Gastrocnemius medialis (tissue), 4 donors: ENCODE measurements at regions not wholly inside any gene's neighbourhood (a gene's known extent, or its start where the extent isn't known, plus 50 kb on each side); places are given as distances from the start of the nearest gene placed in this dataset.

Experiments used
- ATAC-seq, 2 donors: fragments of 150-250 bp; one replicate each; pipeline ENCODE4 v1.9.1; 2016
- DNase-seq, 2 donors: peaks; one replicate each; pipeline ENCODE4 v3.0.0-alpha.2; 2019
- H3K27ac ChIP-seq, 4 donors: fragments of 200-600 bp; sonication (generic); 1 replicate in 1 of 4; 2 replicates in 3 of 4; pipeline ENCODE4 v1.5.1; 2016 to 2018; ENCODE audit warnings: mild to moderate bottlenecking in 2 of 4, moderate library complexity in 1 of 4
- H3K27me3 ChIP-seq, 3 donors: fragments of 200-600 bp; sonication (generic) in 2 of 3; 1 replicate in 1 of 3; 2 replicates in 2 of 3; pipeline versions ENCODE4 v1.5.1 to v1.6.0; 2016 to 2019; ENCODE audit warnings: mild to moderate bottlenecking in 1 of 3, moderate library complexity in 1 of 3
- H3K36me3 ChIP-seq, 2 donors: fragments of 200-600 bp; sonication (generic) in 1 of 2; one replicate each; pipeline ENCODE4 v1.5.1; 2017 to 2018
- H3K4me1 ChIP-seq, 2 donors: fragments of 200-600 bp; sonication (generic) in 1 of 2; one replicate each; pipeline ENCODE4 v1.5.1; 2016 to 2017; ENCODE audit warnings: mild to moderate bottlenecking in 2 of 2
- H3K4me3 ChIP-seq, 4 donors: fragments of 200-600 bp; sonication (generic) in 3 of 4; 1 replicate in 1 of 4; 2 replicates in 3 of 4; pipeline ENCODE4 v1.5.1; 2016 to 2019; ENCODE audit warnings: mild to moderate bottlenecking in 2 of 4
- H3K9me3 ChIP-seq, 3 donors: fragments of 200-600 bp; sonication (generic) in 2 of 3; 1 replicate in 1 of 3; 2 replicates in 2 of 3; pipeline ENCODE4 v1.5.1; 2016 to 2019
- POLR2A ChIP-seq, 2 donors: fragments of 450-650 bp; IDR thresholded peaks; one replicate each; pipeline ENCODE4 v1.6.1; 2017; ENCODE audit warnings: antibody characterized with exemption in 2 of 2, mild to moderate bottlenecking in 2 of 2, moderate library complexity in 2 of 2
- in situ Hi-C, 4 donors: fragments of 200-750 bp; cut with MboI; loops; one replicate each; pipeline versions ENCODE4 v1.15.0 to v1.8.0; 2017; ENCODE audit warnings: low sequenced_read_pairs in 4 of 4
- intact Hi-C: fragments of 100-400 bp; cut with DNase I; formaldehyde crosslinking; loops from one replicate; pipeline ENCODE4 v1.15.1; 2023; ENCODE audit warnings: low total_unique reads
- TF ChIP-seq, protein P1 (sequence below), 5 experiments: fragments of 450-650 bp in 3 of 5; fragments of 200-600 bp in 2 of 5; sonication (generic) in 2 of 5; IDR thresholded peaks in 4 of 5; conservative IDR thresholded peaks in 1 of 5; 1 replicate in 4 of 5; 2 replicates in 1 of 5; pipeline ENCODE4 v1.5.1; 2016 to 2019; ENCODE audit warnings: antibody characterized with exemption in 5 of 5, mild to moderate bottlenecking in 3 of 5, moderate library complexity in 3 of 5

GRCh38 chr9:107914151-107914550 is 424.6 kb upstream of the KLF4 start:
- no peak overlapping the region for H3K27ac ChIP-seq
- no peaks in the 10 kb centered on the region for H3K36me3 ChIP-seq
- no peak for TF ChIP-seq POLR2A (IDR thresholded peaks at IDR 0.05)
- TF ChIP-seq, protein P1, sequence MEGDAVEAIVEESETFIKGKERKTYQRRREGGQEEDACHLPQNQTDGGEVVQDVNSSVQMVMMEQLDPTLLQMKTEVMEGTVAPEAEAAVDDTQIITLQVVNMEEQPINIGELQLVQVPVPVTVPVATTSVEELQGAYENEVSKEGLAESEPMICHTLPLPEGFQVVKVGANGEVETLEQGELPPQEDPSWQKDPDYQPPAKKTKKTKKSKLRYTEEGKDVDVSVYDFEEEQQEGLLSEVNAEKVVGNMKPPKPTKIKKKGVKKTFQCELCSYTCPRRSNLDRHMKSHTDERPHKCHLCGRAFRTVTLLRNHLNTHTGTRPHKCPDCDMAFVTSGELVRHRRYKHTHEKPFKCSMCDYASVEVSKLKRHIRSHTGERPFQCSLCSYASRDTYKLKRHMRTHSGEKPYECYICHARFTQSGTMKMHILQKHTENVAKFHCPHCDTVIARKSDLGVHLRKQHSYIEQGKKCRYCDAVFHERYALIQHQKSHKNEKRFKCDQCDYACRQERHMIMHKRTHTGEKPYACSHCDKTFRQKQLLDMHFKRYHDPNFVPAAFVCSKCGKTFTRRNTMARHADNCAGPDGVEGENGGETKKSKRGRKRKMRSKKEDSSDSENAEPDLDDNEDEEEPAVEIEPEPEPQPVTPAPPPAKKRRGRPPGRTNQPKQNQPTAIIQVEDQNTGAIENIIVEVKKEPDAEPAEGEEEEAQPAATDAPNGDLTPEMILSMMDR (IDR thresholded peaks at IDR 0.05 in 4 of 5, conservative IDR thresholded peaks at IDR 0.05 in 1 of 5), result no peak
- intact Hi-C loops, result no loop called here
- DNase-seq, result no peak
- no peaks in the 10 kb centered on the region for H3K9me3 ChIP-seq
- H3K4me3 ChIP-seq, result no peak overlapping the region
- in situ Hi-C loops, result no loop called here
- H3K27me3 ChIP-seq, result no peaks in the 10 kb centered on the region
- peaks cover 0 to 8% of the 10 kb centered on the region in 2 donors for H3K4me1 ChIP-seq
- ATAC-seq, result no peak

DNA sequence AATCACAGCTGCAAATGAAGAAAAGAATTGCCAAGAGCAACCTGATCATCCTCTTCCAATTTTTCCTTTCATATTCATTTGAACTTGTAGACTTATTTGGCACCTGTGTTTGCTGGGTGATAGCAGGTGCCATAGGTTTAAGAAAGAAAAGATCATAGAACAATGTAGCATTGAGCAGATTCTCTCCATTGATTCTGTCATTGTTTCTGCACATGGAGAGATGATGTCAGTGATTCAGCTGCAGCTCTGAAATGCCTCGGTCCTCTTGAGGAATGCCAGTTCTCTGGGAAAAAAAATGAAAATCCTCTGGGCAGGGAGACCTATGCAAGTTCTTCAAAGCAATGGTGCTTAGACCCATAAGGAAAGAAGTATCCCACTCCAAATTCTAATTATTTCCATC is 418.1 kb upstream of the KLF4 start:
- no peak for TF ChIP-seq POLR2A (IDR thresholded peaks at IDR 0.05)
- TF ChIP-seq, protein P1 (IDR thresholded peaks at IDR 0.05 in 4 of 5, conservative IDR thresholded peaks at IDR 0.05 in 1 of 5), result no peak
- ATAC-seq (no peak), DNase-seq (no peak)
- Histone ChIP-seq H3K27me3 (no peaks in the 10 kb centered on the region), H3K9me3 (no peaks in the 10 kb centered on the region), H3K4me3 (no peak overlapping the region), H3K4me1 (peaks cover 0 to 3% of the 10 kb centered on the region in 2 donors), H3K36me3 (no peaks in the 10 kb centered on the region), H3K27ac (no peak overlapping the region)
- in situ Hi-C loops (no loop called here), intact Hi-C loops (no loop called here)

DNA sequence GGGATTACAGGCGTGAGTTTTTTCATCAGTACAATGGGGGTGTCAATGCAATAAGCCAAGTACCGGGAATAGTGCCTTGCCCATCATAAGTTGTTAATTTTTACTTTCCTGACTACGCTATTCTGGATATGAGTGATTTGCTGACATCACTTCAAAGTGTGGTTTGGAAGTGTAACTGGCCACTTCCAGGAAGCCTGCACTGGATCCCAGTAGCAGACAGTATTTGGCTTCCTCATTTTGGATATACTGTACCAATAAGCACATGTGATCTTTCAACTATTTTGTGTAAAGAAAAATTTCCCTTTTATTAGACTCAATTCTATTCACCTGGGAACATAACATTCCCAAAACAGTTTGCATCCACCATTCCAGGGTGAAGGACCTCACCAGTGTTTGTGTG is 417.7 kb upstream of the KLF4 start:
- Histone ChIP-seq H3K27ac (no peak overlapping the region), H3K9me3 (no peaks in the 10 kb centered on the region), H3K36me3 (no peaks in the 10 kb centered on the region), H3K4me3 (no peak overlapping the region), H3K4me1 (peaks cover 0 to 3% of the 10 kb centered on the region in 2 donors), H3K27me3 (no peaks in the 10 kb centered on the region)
- intact Hi-C loops (no loop called here), in situ Hi-C loops (no loop called here)
- ATAC-seq, result peak in 1 of 2 donors; percentile 39
- TF ChIP-seq, protein P1 (IDR thresholded peaks at IDR 0.05 in 4 of 5, conservative IDR thresholded peaks at IDR 0.05 in 1 of 5), result no peak
- TF ChIP-seq POLR2A (IDR thresholded peaks at IDR 0.05), result no peak
- no peak for DNase-seq

- intact Hi-C loops, result no loop called here
- H3K4me1 ChIP-seq, result peaks cover 0 to 3% of the 10 kb centered on the region in 2 donors
- in situ Hi-C loops, result no loop called here
- H3K9me3 ChIP-seq, result no peaks in the 10 kb centered on the region
- H3K36me3 ChIP-seq, result no peaks in the 10 kb centered on the region
- TF ChIP-seq, protein P1 (IDR thresholded peaks at IDR 0.05 in 4 of 5, conservative IDR thresholded peaks at IDR 0.05 in 1 of 5), result no peak
- no peak for TF ChIP-seq POLR2A (IDR thresholded peaks at IDR 0.05)
- no peak overlapping the region for H3K4me3 ChIP-seq
- DNase-seq (no peak), ATAC-seq (no peak)
- no peak overlapping the region for H3K27ac ChIP-seq
- no peaks in the 10 kb centered on the region for H3K27me3 ChIP-seq
Measured at GRCh38 chr9:107906074-107906473, 416.5 kb upstream of the KLF4 start.
